Activated CD4-positive, alpha-beta T cell treated with anti-CD3 and anti-CD28 coated beads, Interleukin-2, amount 50 U/mL, for 16 hours (primary cell): ENCODE measurements at regions not wholly inside any gene's neighbourhood (a gene's known extent, or its start where the extent isn't known, plus 50 kb on each side); places are given as distances from the start of the nearest gene placed in this dataset.
"Not testable (repeated sequence)": the region's sequence is repeated elsewhere in the genome, so short reads cannot be mapped to it uniquely, and the experiment has no call there.

ENCODE experiments used
- DNase-seq: peaks from one replicate; pipeline ENCODE4 v3.0.0-alpha.2; 2020

DNA sequence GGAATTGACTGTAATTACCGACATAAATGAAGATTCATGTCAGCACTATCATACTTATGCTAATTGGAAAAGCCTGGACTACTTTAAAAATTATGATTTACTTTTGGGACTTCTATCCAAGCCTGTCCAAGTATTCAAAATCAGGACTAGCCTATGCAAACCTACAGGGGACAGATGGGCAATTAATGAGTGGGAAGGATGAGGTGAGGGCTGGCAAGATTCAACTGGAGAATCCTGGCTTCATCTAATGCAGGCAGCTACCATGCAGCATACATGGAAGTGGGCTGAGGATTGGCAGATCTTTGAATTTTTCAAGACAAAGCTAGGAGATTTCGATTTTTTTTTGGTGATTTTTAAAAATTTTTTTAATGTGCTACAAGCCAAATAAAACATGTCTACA, 532.6 kb downstream of the CSNK1G3 start:
- no peak for DNase-seq

DNA sequence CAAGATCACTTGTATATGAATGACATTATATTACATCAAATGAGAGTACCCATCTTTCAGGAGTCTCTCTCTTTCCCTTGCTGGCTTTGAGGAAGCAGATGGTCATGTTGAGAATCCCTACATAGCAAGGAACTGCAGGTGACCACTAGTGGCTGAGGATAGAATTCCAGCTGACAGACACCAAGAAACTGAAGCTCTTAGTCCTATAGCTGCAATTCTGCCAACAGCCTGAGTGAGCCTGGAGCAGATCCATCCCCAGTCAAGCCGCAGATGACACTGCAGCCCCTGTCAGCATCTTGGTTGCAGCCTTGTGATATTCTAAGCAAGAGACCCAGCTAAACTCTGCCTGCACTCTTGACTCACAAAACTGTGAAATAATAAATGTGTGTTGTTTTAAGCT, 531.5 kb downstream of the CSNK1G3 start:
- DNase-seq, result no peak

- DNase-seq, result no peak
These were observed 528.8 kb downstream of the CSNK1G3 start for GRCh38 chr5:124040799-124041198.

- DNase-seq, result no peak
These were observed 527.4 kb downstream of the CSNK1G3 start for GRCh38 chr5:124039410-124039809.

DNA sequence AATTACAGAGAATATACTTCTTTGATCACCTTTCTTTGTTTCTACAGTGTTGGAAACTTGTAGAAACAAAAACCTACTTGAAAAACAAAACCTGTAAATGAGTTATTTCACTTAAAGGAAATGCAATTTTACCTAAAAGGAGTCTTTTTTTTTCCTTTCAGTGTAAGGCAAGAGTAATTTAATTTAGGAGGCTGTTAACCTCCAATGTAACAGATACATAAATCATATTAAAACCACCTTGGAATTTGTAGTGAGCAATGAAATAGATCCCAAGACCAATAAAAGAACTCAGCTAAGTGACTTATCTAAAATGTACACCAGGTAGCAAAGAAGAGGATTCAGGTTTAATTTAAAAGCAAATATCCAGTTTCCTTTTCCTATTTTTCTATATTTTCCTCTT, 524.8 kb downstream of the CSNK1G3 start:
- DNase-seq, result no peak

- DNase-seq, result no peak
These were observed 523.0 kb downstream of the CSNK1G3 start for GRCh38 chr5:124034963-124035362.

GRCh38 chr5:124034083-124034700, 522.2 kb downstream of the CSNK1G3 start:
- DNase-seq, result no peak

GRCh38 chr5:124030043-124030491, 518.1 kb downstream of the CSNK1G3 start:
- no peak for DNase-seq

DNA sequence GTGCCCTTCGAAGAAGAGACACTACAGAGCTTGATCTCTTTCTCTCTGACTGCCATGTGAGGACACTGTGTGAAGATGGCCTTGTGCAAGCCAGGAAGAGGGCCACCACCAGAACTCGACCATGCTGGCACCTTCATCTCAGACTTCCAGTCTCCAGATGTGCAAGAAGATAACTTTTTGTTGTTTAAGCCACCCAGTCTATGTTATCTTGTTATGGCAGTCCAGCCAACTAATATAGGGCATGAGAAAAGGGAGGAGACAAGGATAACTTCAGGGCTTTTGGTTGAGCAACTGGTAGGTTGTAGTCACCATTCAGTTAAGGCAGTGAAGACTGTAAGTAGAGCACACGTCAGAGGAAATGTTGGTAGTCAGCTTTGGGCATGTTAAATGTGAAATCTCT, 515.5 kb downstream of the CSNK1G3 start:
- no peak for DNase-seq

GRCh38 chr5:124025306-124025845, 513.4 kb downstream of the CSNK1G3 start:
- DNase-seq, result no peak

GRCh38 chr5:124022966-124023365, 511.0 kb downstream of the CSNK1G3 start:
- DNase-seq, result no peak

DNA sequence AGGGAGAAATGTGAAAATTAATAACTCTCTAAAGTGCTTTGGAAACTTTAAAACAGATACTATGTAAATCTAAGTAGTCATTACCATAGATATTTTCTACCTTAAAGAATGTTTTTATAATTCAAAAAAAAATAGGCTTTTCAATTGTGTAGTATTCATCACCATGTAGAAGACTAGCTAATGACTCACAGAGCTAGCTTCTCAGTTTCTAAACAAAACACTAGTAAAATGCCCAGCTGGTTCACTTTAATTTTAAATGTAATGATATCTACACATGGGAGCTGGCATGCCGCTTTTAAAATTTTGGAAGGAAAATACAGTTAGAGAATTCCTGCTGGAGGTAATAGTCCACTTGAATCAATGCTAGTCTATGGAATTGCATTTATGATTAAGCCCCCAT, 509.8 kb downstream of the CSNK1G3 start:
- DNase-seq, result no peak

DNA sequence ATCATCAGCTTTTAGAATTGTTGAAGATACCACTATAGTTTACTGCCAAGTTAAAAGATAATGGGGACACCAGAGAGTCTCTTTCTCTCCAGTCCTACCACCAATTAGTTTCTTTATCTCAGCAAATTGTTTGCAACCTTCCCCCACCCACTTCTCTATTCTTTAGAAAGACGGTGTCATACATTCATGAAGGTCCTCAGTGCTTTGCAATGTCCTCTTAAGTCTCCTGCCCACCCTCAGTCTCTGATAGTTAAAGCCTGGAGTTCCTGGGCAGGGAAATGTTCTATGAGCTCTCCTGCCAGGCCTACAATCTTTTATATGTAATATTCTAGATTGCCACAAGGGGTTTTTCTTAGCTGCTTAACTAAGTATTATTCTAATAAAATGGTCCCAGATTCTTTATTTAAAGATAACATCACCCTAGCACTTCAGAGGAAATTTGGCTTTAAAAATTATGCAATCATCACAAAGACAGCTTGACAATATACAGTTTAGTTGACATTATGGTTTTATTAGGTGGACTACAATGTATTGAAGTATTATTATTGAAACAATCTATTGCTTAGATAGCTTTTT, 509.2 kb downstream of the CSNK1G3 start:
- DNase-seq, result no peak

DNA sequence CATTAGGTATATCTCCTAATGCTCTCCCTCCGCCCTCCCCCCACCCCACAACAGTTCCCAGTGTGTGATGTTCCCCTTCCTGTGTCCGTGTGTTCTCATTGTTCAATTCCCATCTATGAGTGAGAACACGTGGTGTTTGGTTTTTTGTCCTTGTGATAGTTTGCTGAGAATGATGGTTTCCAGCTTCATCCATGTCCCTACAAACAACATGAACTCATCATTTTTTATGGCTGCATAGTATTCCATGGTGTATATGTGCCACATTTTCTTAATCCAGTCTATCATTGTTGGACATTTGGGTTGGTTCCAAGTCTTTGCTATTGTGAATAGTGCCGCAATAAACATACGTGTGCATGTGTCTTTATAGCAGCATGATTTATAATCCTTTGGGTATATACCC, 505.3 kb downstream of the CSNK1G3 start:
- DNase-seq, result not testable (repeated sequence)

DNA sequence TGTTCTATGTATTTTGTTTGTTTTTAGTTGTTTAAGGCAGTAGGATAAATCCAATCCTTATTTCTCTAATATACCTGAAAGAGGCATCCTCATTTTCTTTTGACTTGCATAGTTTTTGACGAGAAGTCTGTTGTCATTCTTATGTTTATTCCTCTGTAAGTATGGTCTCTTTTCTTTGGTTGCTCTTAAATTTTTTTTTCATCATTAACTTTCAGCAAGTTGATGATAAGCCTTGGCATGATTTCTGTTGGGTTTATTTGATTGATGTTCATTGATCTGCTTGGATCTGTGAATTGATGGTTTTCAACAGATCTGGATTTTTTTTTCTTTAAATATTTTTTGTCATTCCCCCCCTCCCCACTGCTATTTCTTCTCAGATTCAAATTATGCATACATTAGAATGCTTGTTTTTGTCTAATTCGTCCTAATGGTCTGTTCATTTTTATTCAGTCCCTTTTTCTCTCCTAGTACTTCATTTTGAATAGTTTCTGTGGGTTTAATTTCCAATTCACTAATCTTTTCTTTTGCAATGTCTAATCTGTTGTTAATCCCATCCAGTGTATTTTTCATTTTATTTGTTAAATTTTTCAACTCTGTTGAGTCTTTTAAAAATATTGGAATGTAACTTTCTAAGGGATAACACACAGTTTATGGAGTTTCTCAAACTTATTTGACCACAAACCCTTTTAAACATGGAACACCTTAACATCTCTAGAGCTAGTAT, 495.9 kb downstream of the CSNK1G3 start:
- DNase-seq, result no peak

DNA sequence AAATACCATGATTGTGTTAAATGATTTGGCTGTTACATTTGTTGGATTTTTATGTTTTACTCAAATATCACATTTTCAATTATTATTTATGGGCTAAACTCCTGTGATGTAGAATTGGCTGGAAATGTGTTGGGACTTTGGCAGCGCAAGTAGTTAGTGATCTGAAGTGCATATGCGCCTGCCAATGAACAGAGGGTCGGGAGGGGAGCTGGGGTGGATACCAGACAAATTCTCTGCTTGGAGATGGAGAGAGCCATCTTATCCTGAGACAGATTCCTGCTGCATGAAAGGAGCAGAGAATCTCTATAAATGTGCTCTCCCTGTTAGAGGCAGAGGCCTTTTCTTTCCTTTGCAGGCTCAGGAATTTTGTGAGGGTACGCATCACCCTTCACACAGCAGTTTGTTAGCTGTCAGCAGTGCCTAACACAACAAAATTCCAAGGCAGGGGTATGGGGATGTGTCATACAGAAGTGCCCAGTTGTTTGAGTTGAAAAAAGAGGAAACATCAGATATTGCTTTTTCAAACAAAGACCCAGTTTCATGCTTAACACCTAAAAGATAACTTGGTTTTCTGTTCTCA, 489.1 kb downstream of the CSNK1G3 start:
- no peak for DNase-seq

GRCh38 chr5:124000538-124000937, 488.6 kb downstream of the CSNK1G3 start:
- DNase-seq, result no peak

GRCh38 chr5:123997462-123998215, 485.7 kb downstream of the CSNK1G3 start:
- DNase-seq, result no peak

DNA sequence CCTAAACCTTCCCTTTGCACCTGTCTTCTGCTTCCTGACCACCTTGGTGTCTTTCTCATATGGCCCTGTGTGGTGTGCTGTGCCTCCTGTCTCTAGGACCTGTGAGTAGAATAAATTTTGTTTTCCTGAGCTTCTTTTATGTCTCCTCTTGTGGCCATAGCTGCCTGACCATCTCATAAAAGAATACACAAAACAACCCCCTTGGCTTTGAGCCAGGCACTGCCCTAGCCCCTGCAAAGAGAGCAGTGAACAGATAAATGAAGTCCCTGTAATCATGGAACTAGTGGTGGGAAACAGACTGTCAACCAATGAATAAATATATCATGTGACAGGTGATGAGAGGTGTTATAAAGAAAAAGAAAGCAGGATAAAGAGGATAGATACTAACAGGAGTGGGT, 485.1 kb downstream of the CSNK1G3 start:
- DNase-seq, result no peak

- DNase-seq, result no peak
These were observed 480.7 kb downstream of the CSNK1G3 start for GRCh38 chr5:123992641-123993040.

DNA sequence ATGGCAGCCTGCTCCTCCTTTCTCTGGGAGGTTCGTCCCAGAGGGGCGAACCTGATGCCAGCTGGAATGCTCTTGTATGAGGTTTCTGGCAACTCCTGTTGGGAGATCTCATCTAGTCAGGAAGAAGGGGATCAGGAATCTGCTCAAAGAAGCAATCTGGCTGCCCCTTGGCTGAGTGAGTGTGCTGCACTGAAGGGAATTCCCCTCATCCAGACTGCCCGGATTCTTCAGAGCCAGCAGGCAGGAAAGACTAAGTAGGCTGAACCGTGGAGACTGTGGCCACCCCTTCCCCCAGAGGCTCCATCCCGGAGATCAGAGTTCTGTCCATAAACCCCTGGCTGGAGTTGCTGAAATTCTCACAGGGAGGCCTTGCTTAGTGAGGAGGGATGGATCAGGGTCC, 476.0 kb downstream of the CSNK1G3 start:
- no peak for DNase-seq

GRCh38 chr5:123976379-123977033, 464.5 kb downstream of the CSNK1G3 start:
- no peak for DNase-seq
